Upper lobe of left lung (tissue), 6 donors: ENCODE measurements at regions not wholly inside any gene's neighbourhood (a gene's known extent, or its start where the extent isn't known, plus 50 kb on each side); places are given as distances from the start of the nearest gene placed in this dataset.

Experiments
- ATAC-seq, 2 donors: fragments of 200-7000 bp; cut with Tn5 transposase; one replicate each; pipeline ENCODE4 v1.9.1; 2022; ENCODE audit warnings: mild to moderate bottlenecking in 2 of 2, moderate library complexity in 2 of 2; ENCODE audit not compliant: low FRiP score in 2 of 2
- DNase-seq, 2 donors: peaks; one replicate each; pipeline ENCODE4 v3.0.0-alpha.2; 2019 to 2020
- H3K27ac ChIP-seq, 4 donors: fragments of 200-600 bp; sonication (generic); one replicate each; pipeline ENCODE4 v1.5.1; 2016 to 2019
- H3K27me3 ChIP-seq, 4 donors: fragments of 200-600 bp; sonication (generic); one replicate each; pipeline ENCODE4 v1.5.1; 2017 to 2019
- H3K36me3 ChIP-seq, 4 donors: fragments of 200-600 bp; sonication (generic); one replicate each; pipeline ENCODE4 v1.5.1; 2016 to 2019
- H3K4me1 ChIP-seq, 4 donors: fragments of 200-600 bp; sonication (generic); one replicate each; pipeline ENCODE4 v1.5.1; 2018 to 2019
- H3K4me3 ChIP-seq, 4 donors: fragments of 200-600 bp; sonication (generic); one replicate each; pipeline ENCODE4 v1.5.1; 2017 to 2019; ENCODE audit warnings: mild to moderate bottlenecking in 2 of 4, moderate library complexity in 1 of 4
- H3K9me3 ChIP-seq, 4 donors: fragments of 200-600 bp; sonication (generic); one replicate each; pipeline ENCODE4 v1.5.1; 2018 to 2019
- EP300 ChIP-seq, 4 donors: sonication (generic); formaldehyde crosslinking; IDR thresholded peaks; one replicate each; pipeline ENCODE4 v1.5.1; 2017; ENCODE audit warnings: antibody characterized with exemption in 4 of 4, control low read depth in 2 of 4
- POLR2A ChIP-seq, 4 donors: fragments of 450-650 bp; IDR thresholded peaks; one replicate each; pipeline ENCODE4 v1.5.1; 2016 to 2017; ENCODE audit warnings: antibody characterized with exemption in 4 of 4, mild to moderate bottlenecking in 2 of 4
- POLR2AphosphoS5 ChIP-seq, 2 donors: sonication (generic); formaldehyde crosslinking; IDR thresholded peaks; one replicate each; pipeline ENCODE4 v1.5.1; 2017; ENCODE audit warnings: antibody characterized with exemption in 2 of 2
- WGBS, 2 donors: methylation state at CpG; one replicate each; pipeline ENCODE4 v1.1.5; 2017 to 2018; 5-methylcytosine and 5-hydroxymethylcytosine counted together
- TF ChIP-seq, protein P1 (sequence below), 6 experiments: fragments of 450-650 bp in 4 of 6; fragments of 200-600 bp in 2 of 6; sonication (generic) in 2 of 6; IDR thresholded peaks; one replicate each; pipeline ENCODE4 v1.5.1; 2016 to 2019; ENCODE audit warnings: antibody characterized with exemption in 6 of 6
- donor health status: DM: no; HTN: no; CAD: no; lungs with moderate emphysema.
- donor health status: DM: no; HTN: yes; CAD: no; lungs with severe emphysema.

DNA sequence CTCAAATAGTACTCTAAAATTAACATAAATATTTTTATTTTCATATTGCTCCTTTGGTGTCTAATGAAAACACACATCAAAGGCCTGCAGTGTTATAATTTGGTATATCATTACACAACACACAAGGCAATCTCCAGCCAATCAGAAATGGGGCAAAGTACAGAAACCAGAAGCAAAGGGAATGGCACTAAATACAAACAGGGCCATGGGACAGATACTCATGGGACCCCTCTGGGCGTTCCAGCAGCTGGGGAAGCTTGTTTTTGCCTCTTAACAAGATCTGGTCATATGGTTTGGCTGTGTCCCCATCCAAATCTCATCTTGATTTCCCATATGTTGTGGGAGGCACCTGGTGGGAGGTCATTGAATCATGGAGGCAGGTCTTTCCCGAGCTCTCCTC, 551.8 kb upstream of the NRP1 start:
- no peak for TF ChIP-seq POLR2A (IDR thresholded peaks at IDR 0.05)
- TF ChIP-seq EP300 (IDR thresholded peaks at IDR 0.05) = no peak
- TF ChIP-seq, protein P1, sequence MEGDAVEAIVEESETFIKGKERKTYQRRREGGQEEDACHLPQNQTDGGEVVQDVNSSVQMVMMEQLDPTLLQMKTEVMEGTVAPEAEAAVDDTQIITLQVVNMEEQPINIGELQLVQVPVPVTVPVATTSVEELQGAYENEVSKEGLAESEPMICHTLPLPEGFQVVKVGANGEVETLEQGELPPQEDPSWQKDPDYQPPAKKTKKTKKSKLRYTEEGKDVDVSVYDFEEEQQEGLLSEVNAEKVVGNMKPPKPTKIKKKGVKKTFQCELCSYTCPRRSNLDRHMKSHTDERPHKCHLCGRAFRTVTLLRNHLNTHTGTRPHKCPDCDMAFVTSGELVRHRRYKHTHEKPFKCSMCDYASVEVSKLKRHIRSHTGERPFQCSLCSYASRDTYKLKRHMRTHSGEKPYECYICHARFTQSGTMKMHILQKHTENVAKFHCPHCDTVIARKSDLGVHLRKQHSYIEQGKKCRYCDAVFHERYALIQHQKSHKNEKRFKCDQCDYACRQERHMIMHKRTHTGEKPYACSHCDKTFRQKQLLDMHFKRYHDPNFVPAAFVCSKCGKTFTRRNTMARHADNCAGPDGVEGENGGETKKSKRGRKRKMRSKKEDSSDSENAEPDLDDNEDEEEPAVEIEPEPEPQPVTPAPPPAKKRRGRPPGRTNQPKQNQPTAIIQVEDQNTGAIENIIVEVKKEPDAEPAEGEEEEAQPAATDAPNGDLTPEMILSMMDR (IDR thresholded peaks at IDR 0.05) = no peak
- no peak for TF ChIP-seq POLR2AphosphoS5 (IDR thresholded peaks at IDR 0.05)
- DNase-seq (no peak), ATAC-seq (no peak)
- Histone ChIP-seq H3K36me3 (no peaks in the 10 kb centered on the region), H3K4me1 (no peaks in the 10 kb centered on the region), H3K9me3 (no peaks in the 10 kb centered on the region), H3K4me3 (no peak overlapping the region), H3K27me3 (no peaks in the 10 kb centered on the region), H3K27ac (no peak overlapping the region)
- WGBS, 2 donors = 83 to 88% methylated on average over 2 of the region's 2 CpGs

DNA sequence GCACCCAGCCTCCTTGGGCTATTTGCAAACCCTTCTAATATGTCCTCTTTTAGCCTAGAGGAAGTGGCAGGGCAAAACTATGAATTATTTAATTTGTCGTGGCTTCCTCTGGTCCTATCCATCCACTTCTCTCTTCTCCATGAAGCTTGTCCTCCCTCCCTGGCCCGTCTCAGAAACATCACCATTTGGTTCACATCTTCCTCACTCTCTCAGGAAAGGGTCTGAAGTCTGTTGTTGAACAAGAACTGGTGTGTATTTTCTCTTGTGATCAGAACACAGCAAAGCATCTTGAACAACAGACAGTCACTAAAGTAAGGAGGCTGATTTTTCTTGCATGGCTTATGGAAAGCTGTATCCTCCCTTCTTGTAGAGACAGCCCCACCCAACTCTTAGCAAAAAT, 550.1 kb upstream of the NRP1 start:
- Histone ChIP-seq H3K27ac (peak overlapping the region in 1 of 4 donors; percentile 24), H3K4me1 (no peaks in the 10 kb centered on the region), H3K9me3 (no peaks in the 10 kb centered on the region), H3K27me3 (no peaks in the 10 kb centered on the region), H3K36me3 (no peaks in the 10 kb centered on the region), H3K4me3 (no peak overlapping the region)
- 43 to 46% methylated on average over 2 of the region's 2 CpGs for WGBS, 2 donors
- no peak for ATAC-seq
- TF ChIP-seq, protein P1 (IDR thresholded peaks at IDR 0.05) = no peak
- TF ChIP-seq EP300 (IDR thresholded peaks at IDR 0.05) (no peak), POLR2A (IDR thresholded peaks at IDR 0.05) (no peak), POLR2AphosphoS5 (IDR thresholded peaks at IDR 0.05) (no peak)
- no peak for DNase-seq

DNA sequence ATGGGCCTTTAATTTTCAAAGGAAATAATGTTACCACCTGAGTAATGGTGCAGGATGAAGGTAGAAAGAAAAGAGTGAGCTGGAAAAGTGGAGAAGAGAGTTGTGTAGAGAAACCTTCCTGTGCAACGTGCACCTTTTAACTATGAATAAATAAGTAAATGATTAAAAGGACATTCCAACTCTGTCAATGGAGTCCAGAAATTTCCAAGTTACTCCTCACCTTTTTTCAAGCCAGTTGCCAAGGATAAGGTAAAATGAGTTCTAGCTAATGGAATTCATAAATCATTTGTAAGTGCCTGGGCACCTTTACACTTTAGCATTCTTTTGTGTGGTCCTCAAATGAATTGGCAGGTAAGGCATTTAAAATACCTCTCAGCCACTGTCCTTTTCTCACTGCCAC, 549.4 kb upstream of the NRP1 start:
- Histone ChIP-seq H3K36me3 (no peaks in the 10 kb centered on the region), H3K4me1 (no peaks in the 10 kb centered on the region), H3K9me3 (no peaks in the 10 kb centered on the region), H3K27me3 (no peaks in the 10 kb centered on the region), H3K4me3 (no peak overlapping the region), H3K27ac (no peak overlapping the region)
- 56 to 70% methylated on average over 1 of the region's 1 CpG for WGBS, 2 donors
- TF ChIP-seq POLR2AphosphoS5 (IDR thresholded peaks at IDR 0.05) (no peak), EP300 (IDR thresholded peaks at IDR 0.05) (no peak), POLR2A (IDR thresholded peaks at IDR 0.05) (no peak)
- TF ChIP-seq, protein P1 (IDR thresholded peaks at IDR 0.05) = no peak
- DNase-seq (no peak), ATAC-seq (no peak)

DNA sequence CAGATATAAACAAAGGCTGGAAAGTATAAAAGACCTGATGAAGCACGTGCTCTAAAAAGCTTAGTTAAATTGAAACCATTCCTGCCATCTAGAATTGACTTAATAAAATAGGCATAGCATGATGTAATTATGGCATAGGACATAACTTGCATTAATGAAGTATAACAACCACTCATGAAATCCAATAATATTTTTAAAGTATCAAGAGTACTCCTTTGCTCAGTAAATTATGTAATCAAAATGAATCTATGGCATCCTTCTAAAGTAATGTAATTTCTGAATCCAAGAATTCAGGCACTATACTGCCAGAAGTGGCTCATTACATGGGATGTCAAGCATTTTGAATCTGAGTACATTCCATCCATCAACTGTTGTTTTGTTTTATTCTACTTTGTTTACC, 548.5 kb upstream of the NRP1 start:
- no peaks in the 10 kb centered on the region for H3K9me3 ChIP-seq
- WGBS, 2 donors = 63 to 69% methylated on average over 1 of the region's 1 CpG
- ATAC-seq (no peak), DNase-seq (no peak)
- TF ChIP-seq EP300 (IDR thresholded peaks at IDR 0.05) = no peak
- no peak overlapping the region for H3K27ac ChIP-seq
- no peaks in the 10 kb centered on the region for H3K4me1 ChIP-seq
- no peaks in the 10 kb centered on the region for H3K36me3 ChIP-seq
- H3K27me3 ChIP-seq = no peaks in the 10 kb centered on the region
- H3K4me3 ChIP-seq = no peak overlapping the region

DNA sequence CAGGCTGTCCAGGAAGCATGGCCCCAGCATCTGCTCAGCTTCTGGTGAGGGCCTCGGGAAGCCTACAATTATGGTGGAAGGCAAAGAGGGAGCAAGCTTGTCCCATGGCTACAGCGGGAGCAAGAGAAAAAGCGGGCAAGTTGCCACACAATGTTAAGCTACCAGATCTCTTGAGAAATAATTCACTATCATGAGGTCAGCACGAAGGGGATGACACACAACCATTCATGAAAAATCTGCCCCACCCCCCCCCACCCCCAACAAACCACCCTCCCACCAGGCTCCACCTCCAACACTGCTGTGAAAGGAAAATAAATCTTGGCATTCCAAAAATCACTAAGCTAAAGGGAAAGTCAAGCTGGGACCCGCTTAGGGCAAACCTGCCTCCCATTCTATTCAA, 545.8 kb upstream of the NRP1 start:
- Histone ChIP-seq H3K4me1 (peaks cover 0 to 4% (median 2%) of the 10 kb centered on the region in 4 donors), H3K36me3 (no peaks in the 10 kb centered on the region), H3K4me3 (no peak overlapping the region), H3K27ac (no peak overlapping the region), H3K27me3 (no peaks in the 10 kb centered on the region), H3K9me3 (no peaks in the 10 kb centered on the region)
- DNase-seq (no peak), ATAC-seq (no peak)
- TF ChIP-seq, protein P1 (IDR thresholded peaks at IDR 0.05) = no peak
- TF ChIP-seq POLR2A (IDR thresholded peaks at IDR 0.05) = no peak
- no peak for TF ChIP-seq POLR2AphosphoS5 (IDR thresholded peaks at IDR 0.05)
- no peak for TF ChIP-seq EP300 (IDR thresholded peaks at IDR 0.05)
- 84 to 94% methylated on average over 5 of the region's 5 CpGs for WGBS, 2 donors
